ENCODE measurements at regions not wholly inside any gene's neighbourhood (a gene's known extent, or its start where the extent isn't known, plus 50 kb on each side); places are given as distances from the start of the nearest gene placed in this dataset.

- Histone ChIP-seq H3K4me3 (ENCODE audit: insufficient read depth, low read length) (no peak overlapping the region), H3K79me2 (ENCODE audit: insufficient read depth, low read length) (no peaks in the 10 kb centered on the region), H3K27ac (ENCODE audit: low read depth, low read length) (no peak overlapping the region), H2AFZ (ENCODE audit: low read length) (no peak overlapping the region), H3K4me2 (ENCODE audit: insufficient read depth, low read length) (no peak overlapping the region), H3K27me3 (ENCODE audit: insufficient read depth, low read length) (peaks cover 2% of the 10 kb centered on the region), H3K4me1 (ENCODE audit: insufficient read depth, low read length) (peaks cover 4% of the 10 kb centered on the region), H3K36me3 (ENCODE audit: insufficient read depth, low read length) (no peaks in the 10 kb centered on the region), H3K9me3 (ENCODE audit: low read depth, low read length) (no peaks in the 10 kb centered on the region), H4K20me1 (ENCODE audit: insufficient read depth, low read length) (no peaks in the 10 kb centered on the region)
- TF ChIP-seq, protein P1, sequence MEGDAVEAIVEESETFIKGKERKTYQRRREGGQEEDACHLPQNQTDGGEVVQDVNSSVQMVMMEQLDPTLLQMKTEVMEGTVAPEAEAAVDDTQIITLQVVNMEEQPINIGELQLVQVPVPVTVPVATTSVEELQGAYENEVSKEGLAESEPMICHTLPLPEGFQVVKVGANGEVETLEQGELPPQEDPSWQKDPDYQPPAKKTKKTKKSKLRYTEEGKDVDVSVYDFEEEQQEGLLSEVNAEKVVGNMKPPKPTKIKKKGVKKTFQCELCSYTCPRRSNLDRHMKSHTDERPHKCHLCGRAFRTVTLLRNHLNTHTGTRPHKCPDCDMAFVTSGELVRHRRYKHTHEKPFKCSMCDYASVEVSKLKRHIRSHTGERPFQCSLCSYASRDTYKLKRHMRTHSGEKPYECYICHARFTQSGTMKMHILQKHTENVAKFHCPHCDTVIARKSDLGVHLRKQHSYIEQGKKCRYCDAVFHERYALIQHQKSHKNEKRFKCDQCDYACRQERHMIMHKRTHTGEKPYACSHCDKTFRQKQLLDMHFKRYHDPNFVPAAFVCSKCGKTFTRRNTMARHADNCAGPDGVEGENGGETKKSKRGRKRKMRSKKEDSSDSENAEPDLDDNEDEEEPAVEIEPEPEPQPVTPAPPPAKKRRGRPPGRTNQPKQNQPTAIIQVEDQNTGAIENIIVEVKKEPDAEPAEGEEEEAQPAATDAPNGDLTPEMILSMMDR (IDR thresholded peaks at IDR 0.05; ENCODE audit: extremely low read depth, low read depth, low read length) = no peak
- DNase-seq (ENCODE audit: insufficient read length, low spot score, missing footprints) = peak; percentile 48
Measured at GRCh38 chr9:13993632-13994185, 320.2 kb downstream of the NFIB start.

DNA sequence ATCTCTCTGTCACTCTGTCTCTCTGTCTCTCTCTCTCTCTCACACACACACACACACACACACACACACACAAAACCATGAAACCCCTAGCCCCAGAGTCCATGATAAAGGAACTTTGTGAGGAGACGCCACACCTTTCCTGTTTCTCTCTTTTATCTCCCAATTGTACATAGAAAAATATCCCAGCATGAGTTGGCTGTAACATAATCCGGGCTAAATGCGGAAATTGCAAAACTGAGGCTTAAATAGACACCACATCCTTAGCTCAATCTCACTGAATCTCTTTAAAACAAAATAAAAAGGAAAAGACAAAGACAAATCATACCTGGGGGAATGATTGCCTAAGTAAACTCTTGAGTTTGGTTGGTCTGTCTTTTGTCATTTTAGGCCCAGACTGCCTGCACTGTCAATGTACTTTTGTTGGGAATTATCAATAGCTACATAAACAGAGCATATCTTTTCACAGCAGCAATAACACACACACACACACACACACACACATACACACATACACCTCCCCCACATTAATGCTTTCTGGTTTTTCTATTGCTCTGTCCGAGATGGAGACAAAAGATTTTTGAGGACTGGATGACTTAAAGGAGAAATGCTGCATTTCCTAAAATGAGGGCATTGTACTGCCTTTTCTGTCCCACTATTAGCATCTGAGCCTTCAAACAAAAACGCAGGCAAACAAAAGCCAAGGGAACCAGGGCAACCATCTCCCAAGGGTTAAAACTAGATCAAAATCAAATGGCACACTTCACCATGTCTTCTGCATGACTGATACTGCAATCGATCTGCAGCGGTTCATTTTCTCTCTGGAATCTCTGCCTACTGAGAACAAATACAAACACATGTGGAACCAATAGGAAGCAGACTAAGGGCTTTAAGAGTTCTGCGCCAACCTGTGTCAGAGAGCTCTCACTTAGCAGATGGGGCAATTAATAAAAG lies 321.5 kb downstream of the NFIB start:
- Histone ChIP-seq H3K27ac (ENCODE audit: low read depth, low read length) (no peak overlapping the region), H3K27me3 (ENCODE audit: insufficient read depth, low read length) (peaks cover 2% of the 10 kb centered on the region), H3K4me2 (ENCODE audit: insufficient read depth, low read length) (no peak overlapping the region), H2AFZ (ENCODE audit: low read length) (peak overlapping the region; percentile 54), H3K4me1 (ENCODE audit: insufficient read depth, low read length) (peaks cover 4% of the 10 kb centered on the region), H3K4me3 (ENCODE audit: insufficient read depth, low read length) (no peak overlapping the region), H4K20me1 (ENCODE audit: insufficient read depth, low read length) (no peaks in the 10 kb centered on the region), H3K36me3 (ENCODE audit: insufficient read depth, low read length) (no peaks in the 10 kb centered on the region), H3K9me3 (ENCODE audit: low read depth, low read length) (no peaks in the 10 kb centered on the region), H3K79me2 (ENCODE audit: insufficient read depth, low read length) (no peaks in the 10 kb centered on the region)
- TF ChIP-seq, protein P1 (IDR thresholded peaks at IDR 0.05; ENCODE audit: extremely low read depth, low read depth, low read length) = no peak
- peak; percentile 66 for DNase-seq (ENCODE audit: insufficient read length, low spot score, missing footprints)

GRCh38 chr9:13991395-13991794 lies 322.5 kb downstream of the NFIB start:
- H3K27me3 ChIP-seq (ENCODE audit: insufficient read depth, low read length) = peaks cover 2% of the 10 kb centered on the region
- no peaks in the 10 kb centered on the region for H3K79me2 ChIP-seq (ENCODE audit: insufficient read depth, low read length)
- no peaks in the 10 kb centered on the region for H4K20me1 ChIP-seq (ENCODE audit: insufficient read depth, low read length)

More at GRCh38 chr9:13991395-13991794, 322.5 kb downstream of the NFIB start:
- no peak for DNase-seq (ENCODE audit: insufficient read length, low spot score, missing footprints)
- Histone ChIP-seq H3K27ac (ENCODE audit: low read depth, low read length) (no peak overlapping the region), H3K4me2 (ENCODE audit: insufficient read depth, low read length) (no peak overlapping the region), H2AFZ (ENCODE audit: low read length) (no peak overlapping the region), H3K36me3 (ENCODE audit: insufficient read depth, low read length) (no peaks in the 10 kb centered on the region), H3K4me1 (ENCODE audit: insufficient read depth, low read length) (peaks cover 4% of the 10 kb centered on the region), H3K9me3 (ENCODE audit: low read depth, low read length) (no peaks in the 10 kb centered on the region), H3K4me3 (ENCODE audit: insufficient read depth, low read length) (no peak overlapping the region)
- TF ChIP-seq, protein P1 (IDR thresholded peaks at IDR 0.05; ENCODE audit: extremely low read depth, low read depth, low read length) = no peak

Data from osteoblast (primary cell).